T-cell (primary cell): ENCODE measurements at regions not wholly inside any gene's neighbourhood (a gene's known extent, or its start where the extent isn't known, plus 50 kb on each side); places are given as distances from the start of the nearest gene placed in this dataset.

ENCODE experiments used
- ATAC-seq, 4 experiments: fragments of 200-7000 bp in 3 of 4; fragments of 150-1000 bp in 1 of 4; cut with Tn5 transposase; replicated peaks in 1 of 4; 1 replicate in 3 of 4; 2 replicates in 1 of 4; pipeline ENCODE4 v1.10.0; 2021; ENCODE audit warnings: moderate library complexity in 3 of 4, mild to moderate bottlenecking in 2 of 4, moderate number of reproducible peaks in 1 of 4
- CTCF ChIA-PET, 2 donors: fragments of 300-600 bp; sonication (Branson Sonifier 250); formaldehyde crosslinking; loops; one replicate each; lab custom pipeline; 2022; ENCODE audit warnings: antibody characterized with exemption in 2 of 2; lab: Charles Lee
- POLR2A ChIA-PET, 2 donors: fragments of 300-600 bp; sonication (Branson Sonifier 250); formaldehyde crosslinking; loops; one replicate each; lab custom pipeline; 2022; ENCODE audit warnings: antibody characterized with exemption in 2 of 2; lab: Charles Lee
- DNase-seq, 35 experiments: peaks; one replicate each; pipeline versions ENCODE4 v3.0.0 to v3.0.0-alpha.2; 2013 to 2023
- H3K27ac ChIP-seq: one replicate; pipeline ENCODE4 v1.5.1; 2013; ENCODE audit warnings: low read length
- H3K27me3 ChIP-seq, 2 experiments: replicated peaks in 1 of 2; 1 replicate in 1 of 2; 2 replicates in 1 of 2; pipeline versions ENCODE4 v1.6.1 to v1.7.0; 2013; ENCODE audit warnings: low read length in 1 of 2, mixed read lengths in 1 of 2; ENCODE audit not compliant: control insufficient read depth in 2 of 2, insufficient read depth in 2 of 2; ENCODE audit errors: extremely low read depth in 1 of 2
- H3K36me3 ChIP-seq, 2 donors: 1 replicate in 1 of 2; 2 replicates in 1 of 2; pipeline versions ENCODE4 v1.6.1 to v1.7.0; 2013; ENCODE audit warnings: low read length in 1 of 2; ENCODE audit not compliant: control insufficient read depth in 2 of 2, insufficient read depth in 1 of 2; ENCODE audit errors: extremely low read depth in 1 of 2
- H3K4me1 ChIP-seq, 2 experiments: 1 replicate in 1 of 2; 2 replicates in 1 of 2; pipeline versions ENCODE4 v1.6.1 to v1.7.0; 2013; ENCODE audit warnings: low read length in 2 of 2, mixed read lengths in 1 of 2; ENCODE audit not compliant: insufficient read depth in 2 of 2, control insufficient read depth in 1 of 2; ENCODE audit errors: extremely low read depth in 1 of 2
- H3K4me3 ChIP-seq, 2 donors: 1 replicate in 1 of 2; 2 replicates in 1 of 2; pipeline versions ENCODE4 v1.5.1 to v1.7.0; 2013; ENCODE audit warnings: mild to moderate bottlenecking in 2 of 2, low read length in 1 of 2, moderate library complexity in 1 of 2; ENCODE audit not compliant: control insufficient read depth in 1 of 2; ENCODE audit errors: extremely low read depth in 1 of 2
- H3K9me3 ChIP-seq: 2 replicates; pipeline ENCODE4 v1.7.0; 2013
- H3K27ac Mint-ChIP-seq, 2 donors: one replicate each; pipeline ENCODE4 v1.8.0; 2020 to 2021; ENCODE audit warnings: mild to moderate bottlenecking in 2 of 2, mixed read lengths in 2 of 2
- H3K27me3 Mint-ChIP-seq, 2 donors: one replicate each; pipeline ENCODE4 v1.8.0; 2021 to 2022; ENCODE audit warnings: mixed read lengths in 2 of 2
- H3K36me3 Mint-ChIP-seq: one replicate; pipeline ENCODE4 v1.8.0; 2021; ENCODE audit warnings: mixed read lengths
- H3K4me1 Mint-ChIP-seq, 3 donors: one replicate each; pipeline ENCODE4 v1.8.0; 2020 to 2022; ENCODE audit warnings: mixed read lengths in 3 of 3, mild to moderate bottlenecking in 1 of 3
- H3K4me3 Mint-ChIP-seq, 3 donors: one replicate each; pipeline ENCODE4 v1.8.0; 2020 to 2022; ENCODE audit warnings: mild to moderate bottlenecking in 3 of 3, mixed read lengths in 3 of 3, moderate library complexity in 3 of 3
- H3K9me3 Mint-ChIP-seq, 3 donors: one replicate each; pipeline ENCODE4 v1.8.0; 2020 to 2022; ENCODE audit warnings: mixed read lengths in 3 of 3
- WGBS: methylation state at CpG from one replicate; pipeline ENCODE4 v1.1.5; 2013; ENCODE audit warnings: missing lambda C conversion rate; ENCODE audit not compliant: insufficient coverage; 5-methylcytosine and 5-hydroxymethylcytosine counted together

- WGBS = 82% methylated on average over 2 of the region's 4 CpGs
- no peaks in the 10 kb centered on the region for H3K9me3 ChIP-seq
- Mint-ChIP-seq H3K4me3 (no peak overlapping the region), H3K4me1 (no peaks in the 10 kb centered on the region), H3K9me3 (peaks cover 0 to under 1% (median 0%) of the 10 kb centered on the region in 3 donors), H3K36me3 (no peaks in the 10 kb centered on the region), H3K27me3 (no peaks in the 10 kb centered on the region), H3K27ac (no peak overlapping the region)
- ATAC-seq (no peak), DNase-seq (no peak)
- no peaks in the 10 kb centered on the region for H3K4me1 ChIP-seq
- POLR2A ChIA-PET = no interaction called here
- H3K4me3 ChIP-seq = no peak overlapping the region
- H3K27me3 ChIP-seq = no peaks in the 10 kb centered on the region
- CTCF ChIA-PET = interaction anchor here in 1 of 2 donors (0.6 kb wide), 1 partner anchor 1451 kb away, joined by 3 read pairs; no protein-coding TSS in a partner anchor
- H3K36me3 ChIP-seq = no peaks in the 10 kb centered on the region
- H3K27ac ChIP-seq = no peak overlapping the region
Measured at GRCh38 chr5:100249211-100249883, 285.8 kb upstream of the FAM174A start.

- WGBS = 67% methylated on average over 1 of the region's 3 CpGs
- Mint-ChIP-seq H3K27ac (no peak overlapping the region), H3K4me1 (no peaks in the 10 kb centered on the region), H3K36me3 (no peaks in the 10 kb centered on the region), H3K9me3 (peaks cover 10 to 21% (median 12%) of the 10 kb centered on the region in 3 donors), H3K4me3 (no peak overlapping the region), H3K27me3 (no peaks in the 10 kb centered on the region)
- Histone ChIP-seq H3K27me3 (no peaks in the 10 kb centered on the region), H3K4me1 (no peaks in the 10 kb centered on the region), H3K9me3 (no peaks in the 10 kb centered on the region), H3K27ac (no peak overlapping the region), H3K4me3 (no peak overlapping the region), H3K36me3 (no peaks in the 10 kb centered on the region)
- CTCF ChIA-PET = no interaction called here
- POLR2A ChIA-PET = no interaction called here
- no peak for ATAC-seq
- no peak for DNase-seq
Measured at GRCh38 chr5:100232736-100233135, 302.4 kb upstream of the FAM174A start.

- Mint-ChIP-seq H3K27ac (no peak overlapping the region), H3K4me1 (no peaks in the 10 kb centered on the region), H3K27me3 (no peaks in the 10 kb centered on the region), H3K36me3 (no peaks in the 10 kb centered on the region), H3K4me3 (no peak overlapping the region), H3K9me3 (peaks cover 0 to 10% (median 1%) of the 10 kb centered on the region in 3 donors)
- whole genome bisulfite sequencing = no CpG with 5 or more reads among the region's 1 CpG
- H3K4me3 ChIP-seq = no peak overlapping the region
- ATAC-seq (no peak), DNase-seq (no peak)
- no peaks in the 10 kb centered on the region for H3K36me3 ChIP-seq
- H3K4me1 ChIP-seq = no peaks in the 10 kb centered on the region
- H3K27me3 ChIP-seq = no peaks in the 10 kb centered on the region
- CTCF ChIA-PET = no interaction called here
- no peaks in the 10 kb centered on the region for H3K9me3 ChIP-seq
- no peak overlapping the region for H3K27ac ChIP-seq
- POLR2A ChIA-PET = no interaction called here
Measured at GRCh38 chr5:100188778-100189177, 346.4 kb upstream of the FAM174A start.

- Histone ChIP-seq H3K27me3 (no peaks in the 10 kb centered on the region), H3K9me3 (no peaks in the 10 kb centered on the region), H3K4me3 (no peak overlapping the region), H3K4me1 (no peaks in the 10 kb centered on the region), H3K36me3 (no peaks in the 10 kb centered on the region), H3K27ac (no peak overlapping the region)
- Mint-ChIP-seq H3K4me1 (no peaks in the 10 kb centered on the region), H3K27ac (no peak overlapping the region), H3K9me3 (peaks cover 0 to 10% (median 0%) of the 10 kb centered on the region in 3 donors), H3K4me3 (no peak overlapping the region), H3K36me3 (no peaks in the 10 kb centered on the region), H3K27me3 (no peaks in the 10 kb centered on the region)
- WGBS = 83% methylated on average over 1 of the region's 3 CpGs
- DNase-seq (no peak), ATAC-seq (no peak)
- POLR2A ChIA-PET = no interaction called here
- CTCF ChIA-PET = no interaction called here
Measured at GRCh38 chr5:100188339-100188738, 346.8 kb upstream of the FAM174A start.

- Histone ChIP-seq H3K4me3 (no peak overlapping the region), H3K9me3 (no peaks in the 10 kb centered on the region), H3K4me1 (no peaks in the 10 kb centered on the region), H3K27me3 (no peaks in the 10 kb centered on the region), H3K27ac (no peak overlapping the region), H3K36me3 (no peaks in the 10 kb centered on the region)
- POLR2A ChIA-PET = interaction anchor here in 1 of 2 donors (0.6 kb wide), 1 partner anchor 271 kb away, joined by 3 read pairs; no protein-coding TSS in a partner anchor
- Mint-ChIP-seq H3K36me3 (no peaks in the 10 kb centered on the region), H3K27me3 (no peaks in the 10 kb centered on the region), H3K27ac (no peak overlapping the region), H3K9me3 (peaks cover 0 to 3% (median 0%) of the 10 kb centered on the region in 3 donors), H3K4me1 (no peaks in the 10 kb centered on the region), H3K4me3 (no peak overlapping the region)
- WGBS = 100% methylated on average over 2 of the region's 2 CpGs
- CTCF ChIA-PET = interaction anchor here in 1 of 2 donors (0.5 kb wide), 1 partner anchor 163 kb away, joined by 3 read pairs; no protein-coding TSS in a partner anchor
- DNase-seq (no peak), ATAC-seq (no peak)
Measured at GRCh38 chr5:100186181-100186580, 349.0 kb upstream of the FAM174A start.

GRCh38 chr5:100182402-100182801 lies 352.8 kb upstream of the FAM174A start:
- H3K4me3 ChIP-seq = no peak overlapping the region
- ATAC-seq (no peak), DNase-seq (no peak)
- Mint-ChIP-seq H3K9me3 (peaks cover 0 to 3% (median 0%) of the 10 kb centered on the region in 3 donors), H3K4me3 (no peak overlapping the region), H3K4me1 (no peaks in the 10 kb centered on the region), H3K27ac (no peak overlapping the region), H3K36me3 (no peaks in the 10 kb centered on the region), H3K27me3 (no peaks in the 10 kb centered on the region)
- no peaks in the 10 kb centered on the region for H3K36me3 ChIP-seq
- CTCF ChIA-PET = interaction anchor here in 1 of 2 donors (0.7 kb wide), 1 partner anchor 26 kb away, joined by 3 read pairs; no protein-coding TSS in a partner anchor
- no CpG with 5 or more reads among the region's 1 CpG for WGBS
- POLR2A ChIA-PET = no interaction called here
- H3K9me3 ChIP-seq = no peaks in the 10 kb centered on the region
- H3K27ac ChIP-seq = no peak overlapping the region
- no peaks in the 10 kb centered on the region for H3K4me1 ChIP-seq
- H3K27me3 ChIP-seq = no peaks in the 10 kb centered on the region
